SK-N-SH (cell line): ENCODE measurements at regions not wholly inside any gene's neighbourhood (a gene's known extent, or its start where the extent isn't known, plus 50 kb on each side); places are given as distances from the start of the nearest gene placed in this dataset.

Experiments
- CTCF ChIA-PET: fragments of 300-600, 350-600 bp; formaldehyde crosslinking; extraction: SDS; loops from one replicate; lab custom pipeline; 2021; lab: Yijun Ruan, JAX
- POLR2A ChIA-PET: fragments of 350-600 bp; sonication (Branson Sonifier 250); formaldehyde crosslinking; extraction: SDS; loops from one replicate; lab custom pipeline; 2020; ENCODE audit warnings: antibody characterized with exemption, inconsistent platforms; lab: Yijun Ruan, JAX
- DNase-seq: peaks from one replicate; pipeline ENCODE4 v3.0.0; 2012
- H2AFZ ChIP-seq: fragments of 200-600 bp; sonication (generic); 2 replicates; pipeline ENCODE4 v1.8.1; 2016; ENCODE audit warnings: antibody characterized with exemption, mild to moderate bottlenecking, low read depth
- H3F3A ChIP-seq: fragments of 200-600 bp; sonication (generic); replicated peaks from 2 replicates; pipeline ENCODE3; 2016; ENCODE audit warnings: antibody characterized with exemption, mild to moderate bottlenecking; ENCODE audit not compliant: insufficient read depth
- H3K27ac ChIP-seq, 2 experiments: fragments of 200-500 bp in 1 of 2; fragments of 200-600 bp in 1 of 2; sonication (Bioruptor generic) in 1 of 2; sonication (generic), shearing (Covaris generic) in 1 of 2; 2 replicates each; pipeline versions ENCODE4 v1.5.1 to v1.6.1; 2014 to 2016; ENCODE audit warnings: low read depth in 2 of 2, inconsistent platforms in 1 of 2, low read length in 1 of 2, mild to moderate bottlenecking in 1 of 2, mixed read lengths in 1 of 2
- H3K27me3 ChIP-seq: fragments of 200-600 bp; sonication (generic), shearing (Covaris generic); 2 replicates; pipeline ENCODE4 v1.6.1; 2016; ENCODE audit warnings: mixed run types; ENCODE audit not compliant: insufficient read depth
- H3K36me3 ChIP-seq, 2 experiments: fragments of 200-500 bp in 1 of 2; fragments of 200-600 bp in 1 of 2; sonication (Bioruptor generic) in 1 of 2; sonication (generic) in 1 of 2; replicated peaks in 1 of 2; 2 replicates each; pipeline versions ENCODE3 to v1.5.1; 2014 to 2016; ENCODE audit warnings: low read length in 1 of 2, mild to moderate bottlenecking in 1 of 2; ENCODE audit not compliant: insufficient read depth in 2 of 2, control insufficient read depth in 1 of 2
- H3K4me1 ChIP-seq, 2 experiments: fragments of 200-500 bp in 1 of 2; fragments of 200-600 bp in 1 of 2; sonication (Bioruptor generic) in 1 of 2; sonication (generic), shearing (Covaris generic) in 1 of 2; 2 replicates each; pipeline versions ENCODE4 v1.5.1 to v1.6.1; 2014 to 2016; ENCODE audit warnings: low read depth in 1 of 2, low read length in 1 of 2, mixed run types in 1 of 2; ENCODE audit not compliant: insufficient read depth in 2 of 2, control insufficient read depth in 1 of 2
- H3K4me2 ChIP-seq: fragments of 200-600 bp; sonication (generic), shearing (Covaris generic); 2 replicates; pipeline ENCODE4 v1.6.1; 2017; ENCODE audit warnings: mixed run types
- H3K4me3 ChIP-seq, 2 experiments: fragments of 200-500 bp in 1 of 2; fragments of 200-600 bp in 1 of 2; sonication (Bioruptor generic) in 1 of 2; sonication (generic), shearing (Covaris generic) in 1 of 2; 2 replicates each; pipeline versions ENCODE4 v1.5.1 to v1.8.1; 2014 to 2016; ENCODE audit warnings: low read depth in 2 of 2, inconsistent platforms in 1 of 2, low read length in 1 of 2, mild to moderate bottlenecking in 1 of 2, mixed read lengths in 1 of 2, moderate library complexity in 1 of 2
- H3K79me2 ChIP-seq: fragments of 200-600 bp; sonication (generic); 2 replicates; pipeline ENCODE4 v1.8.1; 2017; ENCODE audit warnings: mild to moderate bottlenecking; ENCODE audit not compliant: insufficient read depth
- H3K9ac ChIP-seq: fragments of 200-600 bp; sonication (generic); 2 replicates; pipeline ENCODE4 v1.6.1; 2017; ENCODE audit warnings: mixed run types
- H3K9me2 ChIP-seq: fragments of 200-600 bp; sonication (generic); 2 replicates; pipeline ENCODE4 v1.6.1; 2017; ENCODE audit warnings: mixed run types
- H3K9me3 ChIP-seq: fragments of 200-600 bp; sonication (generic); 2 replicates; pipeline ENCODE4 v1.6.1; 2017; ENCODE audit warnings: mixed run types, mild to moderate bottlenecking, moderate library complexity
- H4K20me1 ChIP-seq: fragments of 200-600 bp; sonication (generic); 2 replicates; pipeline ENCODE4 v1.6.1; 2017; ENCODE audit warnings: mild to moderate bottlenecking, mixed run types; ENCODE audit not compliant: insufficient read depth
- CHD2 ChIP-seq: fragments of 150-350 bp; IDR thresholded peaks from 2 replicates; pipeline ENCODE4 v1.6.1; 2018; ENCODE audit warnings: low read length; ENCODE audit not compliant: partially characterized antibody
- CTCF ChIP-seq: fragments of 200-600 bp; sonication (generic); IDR thresholded peaks from 2 replicates; pipeline ENCODE4 v1.6.1; 2017; ENCODE audit warnings: antibody characterized with exemption, mild to moderate bottlenecking, moderate library complexity
- EP300 ChIP-seq, 2 experiments: IDR thresholded peaks; 2 replicates each; pipeline versions ENCODE4 v1.4.0 to v1.6.1; 2012; ENCODE audit warnings: borderline replicate concordance in 1 of 2, low read depth in 1 of 2, low read length in 1 of 2
- EZH2phosphoT487 ChIP-seq: fragments of 200-600 bp; sonication (generic); IDR thresholded peaks from 2 replicates; pipeline ENCODE4 v1.6.1; 2017; ENCODE audit warnings: low read depth, mixed run types, mild to moderate bottlenecking, antibody characterized with exemption, moderate library complexity, borderline replicate concordance
- FOSL2 ChIP-seq: IDR thresholded peaks from 2 replicates; pipeline ENCODE4 v1.4.0; 2012; ENCODE audit warnings: low read depth, mild to moderate bottlenecking, moderate library complexity, borderline replicate concordance
- IRF3 ChIP-seq: fragments of 150-350 bp; IDR thresholded peaks from 2 replicates; pipeline ENCODE4 v1.6.1; 2016; ENCODE audit warnings: mild to moderate bottlenecking, low read depth, low read length
- JUND ChIP-seq: IDR thresholded peaks from 2 replicates; pipeline ENCODE4 v1.4.0; 2012
- MEF2A ChIP-seq: IDR thresholded peaks from 2 replicates; pipeline ENCODE4 v1.4.0; 2012; ENCODE audit warnings: low read depth, borderline replicate concordance
- MXI1 ChIP-seq: IDR thresholded peaks from 2 replicates; pipeline ENCODE4 v1.6.1; 2012; ENCODE audit warnings: mild to moderate bottlenecking, low read depth, low read length, improper control_type of control experiment
- NRF1 ChIP-seq: IDR thresholded peaks from 2 replicates; pipeline ENCODE4 v1.6.1; 2012; ENCODE audit warnings: low read depth, mild to moderate bottlenecking, low read length
- RAD21 ChIP-seq: IDR thresholded peaks from 2 replicates; pipeline ENCODE4 v1.6.1; 2012; ENCODE audit warnings: mild to moderate bottlenecking, low read length
- RXRA ChIP-seq: IDR thresholded peaks from 2 replicates; pipeline ENCODE4 v1.4.0; 2012; ENCODE audit warnings: low read depth, mild to moderate bottlenecking, borderline replicate concordance
- SIN3A ChIP-seq: IDR thresholded peaks from 2 replicates; pipeline ENCODE4 v1.6.1; 2012; ENCODE audit warnings: low read depth, mild to moderate bottlenecking, low read length, moderate library complexity, borderline replicate concordance
- TAF1 ChIP-seq: IDR thresholded peaks from 2 replicates; pipeline ENCODE4 v1.6.1; 2012; ENCODE audit warnings: low read depth, mild to moderate bottlenecking, low read length, moderate library complexity, borderline replicate concordance
- TEAD4 ChIP-seq: IDR thresholded peaks from 2 replicates; pipeline ENCODE4 v1.4.0; 2012; ENCODE audit warnings: mild to moderate bottlenecking, borderline replicate concordance; ENCODE audit not compliant: insufficient read depth
- USF1 ChIP-seq: IDR thresholded peaks from 2 replicates; pipeline ENCODE4 v1.4.0; 2012; ENCODE audit warnings: low read depth, borderline replicate concordance
- YY1 ChIP-seq: IDR thresholded peaks from 2 replicates; pipeline ENCODE4 v1.4.0; 2012; ENCODE audit warnings: low read depth, mild to moderate bottlenecking
- WGBS: methylation state at CpG from one replicate; pipeline ENCODE4 v1.1.6; 2017; ENCODE audit warnings: low lambda C conversion rate; 5-methylcytosine and 5-hydroxymethylcytosine counted together

GRCh38 chr22:49403102-49403501 lies 424.6 kb downstream of the BRD1 start:
- CTCF ChIA-PET, result no interaction called here
- Histone ChIP-seq H3K27ac (no peak overlapping the region), H3K36me3 (no peaks in the 10 kb centered on the region), H3F3A (no peaks in the 10 kb centered on the region), H3K4me2 (no peak overlapping the region), H4K20me1 (no peaks in the 10 kb centered on the region), H3K79me2 (no peaks in the 10 kb centered on the region), H3K4me1 (no peaks in the 10 kb centered on the region), H3K9ac (no peak overlapping the region), H3K9me3 (no peaks in the 10 kb centered on the region), H3K27me3 (no peaks in the 10 kb centered on the region; the same call in 1 of the 2 replicates), H3K9me2 (no peaks in the 10 kb centered on the region), H3K4me3 (no peak overlapping the region)
- 9% methylated on average over 6 of the region's 6 CpGs for WGBS
- DNase-seq, result no peak
- POLR2A ChIA-PET, result no interaction called here
- TF ChIP-seq SIN3A (no peak), EZH2phosphoT487 (no peak), MXI1 (no peak), RXRA (no peak), CTCF (no peak), YY1 (no peak), RAD21 (no peak), JUND (no peak), CHD2 (no peak), MEF2A (no peak)
- TF ChIP-seq, all 33 proteins: peak for 0
- no peak overlapping the region for H2AFZ ChIP-seq

GRCh38 chr22:49402169-49402568 lies 425.5 kb downstream of the BRD1 start:
- WGBS, result 26% methylated on average over 11 of the region's 12 CpGs
- H4K20me1 ChIP-seq, result no peaks in the 10 kb centered on the region
- POLR2A ChIA-PET, result no interaction called here

More at GRCh38 chr22:49402169-49402568, 425.5 kb downstream of the BRD1 start:
- H3K27ac ChIP-seq, result no peak overlapping the region
- no peaks in the 10 kb centered on the region for H3K9me3 ChIP-seq
- H3K9ac ChIP-seq, result no peak overlapping the region
- no peak for TF ChIP-seq EZH2phosphoT487
- no peak for TF ChIP-seq MEF2A
- no peak for TF ChIP-seq JUND
- no peak for TF ChIP-seq EP300 (IDR thresholded peaks at IDR 0.05; ENCODE audit: borderline replicate concordance in 1 of 2, low read depth in 1 of 2, low read length in 1 of 2)
- no peak for TF ChIP-seq TEAD4
- TF ChIP-seq NRF1, result no peak
- no peak for TF ChIP-seq CHD2
- TF ChIP-seq IRF3, result no peak
- TF ChIP-seq SIN3A, result no peak
- TF ChIP-seq RAD21, result no peak
- TF ChIP-seq FOSL2, result no peak
- no peak for TF ChIP-seq TAF1
- TF ChIP-seq USF1, result no peak
- CTCF ChIA-PET, result no interaction called here
- no peaks in the 10 kb centered on the region; the same call in 1 of the 2 replicates for H3K27me3 ChIP-seq
- no peak for DNase-seq
- H2AFZ ChIP-seq, result no peak overlapping the region
- H3K4me3 ChIP-seq, result no peak overlapping the region
- H3K4me1 ChIP-seq, result no peaks in the 10 kb centered on the region
- H3K4me2 ChIP-seq, result no peak overlapping the region
- no peaks in the 10 kb centered on the region for H3K9me2 ChIP-seq
- H3K36me3 ChIP-seq, result no peaks in the 10 kb centered on the region
- H3F3A ChIP-seq, result no peaks in the 10 kb centered on the region
- no peaks in the 10 kb centered on the region for H3K79me2 ChIP-seq
